Adrenal gland (tissue), 9 donors: ENCODE measurements at regions not wholly inside any gene's neighbourhood (a gene's known extent, or its start where the extent isn't known, plus 50 kb on each side); places are given as distances from the start of the nearest gene placed in this dataset.

ENCODE experiments used
- DNase-seq, 7 donors: peaks; one replicate each; pipeline ENCODE4 v3.0.0-alpha.2; 2019 to 2020
- H3K27ac ChIP-seq, 5 donors: fragments of 200-600 bp; sonication (generic) in 4 of 5; 1 replicate in 3 of 5; 2 replicates in 2 of 5; pipeline versions ENCODE4 v1.5.1 to v1.8.0; 2016 to 2020; ENCODE audit warnings: mild to moderate bottlenecking in 1 of 5
- H3K27me3 ChIP-seq: fragments of 200-600 bp; 2 replicates; pipeline ENCODE4 v1.8.0; 2021
- H3K36me3 ChIP-seq, 2 donors: fragments of 200-600 bp; replicated peaks in 1 of 2; 1 replicate in 1 of 2; 2 replicates in 1 of 2; pipeline versions ENCODE4 v1.5.1 to v1.8.0; 2018 to 2022
- H3K4me1 ChIP-seq, 2 donors: fragments of 200-600 bp; replicated peaks in 1 of 2; 1 replicate in 1 of 2; 2 replicates in 1 of 2; pipeline versions ENCODE4 v1.5.1 to v1.8.0; 2018 to 2021
- H3K4me3 ChIP-seq, 4 donors: fragments of 200-600 bp; sonication (generic) in 3 of 4; one replicate each; pipeline ENCODE4 v1.5.1; 2016 to 2018
- H3K9me3 ChIP-seq, 3 donors: fragments of 200-600 bp; sonication (generic) in 1 of 3; replicated peaks in 1 of 3; 1 replicate in 2 of 3; 2 replicates in 1 of 3; pipeline versions ENCODE4 v1.5.1 to v1.8.0; 2016 to 2021
- POLR2A ChIP-seq, 2 donors: fragments of 450-650 bp; IDR thresholded peaks; one replicate each; pipeline ENCODE4 v1.6.1; 2017; ENCODE audit warnings: antibody characterized with exemption in 2 of 2, mild to moderate bottlenecking in 2 of 2, moderate library complexity in 1 of 2
- WGBS, 4 donors: extraction: QIAGEN DNeasy Blood & Tissue Kit in 2 of 4; methylation state at CpG; one replicate each; pipeline versions ENCODE4 v1.1.5 to v1.1.7; 2013 to 2017; 5-methylcytosine and 5-hydroxymethylcytosine counted together
- intact Hi-C, 2 donors: fragments of 100-400 bp; cut with DNase I; formaldehyde crosslinking; loops; one replicate each; pipeline versions ENCODE4 v1.14.1 to v1.15.0; 2022 to 2023
- TF ChIP-seq, protein P1 (sequence below), 6 experiments: fragments of 450-650 bp in 4 of 6; fragments of 200-600 bp in 2 of 6; sonication (generic) in 1 of 6; IDR thresholded peaks; 1 replicate in 5 of 6; 2 replicates in 1 of 6; pipeline versions ENCODE4 v1.5.1 to v1.8.0; 2016 to 2021; ENCODE audit warnings: antibody characterized with exemption in 6 of 6, mild to moderate bottlenecking in 2 of 6, moderate library complexity in 1 of 6
- donor health status: healthy with polysubstance abuse.
- donor health status: Bipolar disorder and iron deficiency.
- donor health status: DM: yes; HTN: yes; CAD: no.
- donor health status: DM: no; HTN: no; CAD: no.
- donor health status: DM: no; HTN: no; CAD: no.

DNA sequence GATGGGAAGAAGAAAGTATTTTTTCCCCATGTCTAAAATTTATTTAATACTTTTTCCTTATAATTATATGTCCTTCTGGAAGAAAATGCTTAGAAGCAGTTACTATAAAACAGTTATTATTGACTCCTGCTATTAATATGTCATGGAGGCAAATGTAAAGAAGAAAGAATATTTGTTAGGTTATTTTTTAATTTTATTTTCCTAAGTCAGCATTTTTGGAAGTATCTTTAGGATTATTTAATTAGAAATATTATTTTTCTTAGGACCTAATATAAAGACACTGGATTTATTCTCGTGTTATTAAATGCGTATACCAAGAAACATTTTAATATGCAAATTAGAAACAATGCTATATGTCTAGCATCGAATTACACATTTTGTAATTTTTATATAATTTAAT lies 687.7 kb downstream of the TRAM1L1 start:
- 70 to 91% (median 86%) methylated on average over 3 of the region's 3 CpGs for WGBS, 4 donors
- TF ChIP-seq POLR2A (IDR thresholded peaks at IDR 0.05): no peak
- TF ChIP-seq, protein P1, sequence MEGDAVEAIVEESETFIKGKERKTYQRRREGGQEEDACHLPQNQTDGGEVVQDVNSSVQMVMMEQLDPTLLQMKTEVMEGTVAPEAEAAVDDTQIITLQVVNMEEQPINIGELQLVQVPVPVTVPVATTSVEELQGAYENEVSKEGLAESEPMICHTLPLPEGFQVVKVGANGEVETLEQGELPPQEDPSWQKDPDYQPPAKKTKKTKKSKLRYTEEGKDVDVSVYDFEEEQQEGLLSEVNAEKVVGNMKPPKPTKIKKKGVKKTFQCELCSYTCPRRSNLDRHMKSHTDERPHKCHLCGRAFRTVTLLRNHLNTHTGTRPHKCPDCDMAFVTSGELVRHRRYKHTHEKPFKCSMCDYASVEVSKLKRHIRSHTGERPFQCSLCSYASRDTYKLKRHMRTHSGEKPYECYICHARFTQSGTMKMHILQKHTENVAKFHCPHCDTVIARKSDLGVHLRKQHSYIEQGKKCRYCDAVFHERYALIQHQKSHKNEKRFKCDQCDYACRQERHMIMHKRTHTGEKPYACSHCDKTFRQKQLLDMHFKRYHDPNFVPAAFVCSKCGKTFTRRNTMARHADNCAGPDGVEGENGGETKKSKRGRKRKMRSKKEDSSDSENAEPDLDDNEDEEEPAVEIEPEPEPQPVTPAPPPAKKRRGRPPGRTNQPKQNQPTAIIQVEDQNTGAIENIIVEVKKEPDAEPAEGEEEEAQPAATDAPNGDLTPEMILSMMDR (IDR thresholded peaks at IDR 0.05): no peak
- H3K4me3 ChIP-seq: no peak overlapping the region

DNA sequence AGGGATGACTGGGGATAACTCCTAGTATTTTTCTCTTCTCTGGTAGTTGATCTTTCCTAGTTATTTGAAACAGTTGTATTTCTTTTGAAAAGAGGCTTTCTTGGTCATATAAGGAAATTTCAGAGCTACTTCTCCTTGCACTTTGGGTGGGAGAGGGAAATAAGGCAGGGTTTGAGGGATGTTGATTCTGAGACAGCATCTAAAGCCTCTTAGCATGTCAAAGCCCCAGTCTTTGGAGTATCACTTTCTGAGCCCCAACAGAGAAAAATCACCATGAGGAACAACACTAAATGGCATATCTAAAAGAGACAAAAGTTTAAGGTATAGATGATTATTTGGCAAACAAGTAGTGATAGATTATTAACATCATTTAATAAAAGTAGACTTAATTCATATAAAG lies 688.1 kb downstream of the TRAM1L1 start:
- H3K9me3 ChIP-seq: no peaks in the 10 kb centered on the region
- TF ChIP-seq POLR2A (IDR thresholded peaks at IDR 0.05): no peak
- TF ChIP-seq, protein P1 (IDR thresholded peaks at IDR 0.05): no peak
- DNase-seq: no peak
- H3K4me1 ChIP-seq: no peaks in the 10 kb centered on the region
- intact Hi-C loops: no loop called here
- H3K27ac ChIP-seq: no peak overlapping the region
- no peaks in the 10 kb centered on the region for H3K36me3 ChIP-seq
- H3K27me3 ChIP-seq: no peaks in the 10 kb centered on the region
- no peak overlapping the region for H3K4me3 ChIP-seq

More for the DNA sequence above, 687.7 kb downstream of the TRAM1L1 start:
- H3K9me3 ChIP-seq: no peaks in the 10 kb centered on the region
- intact Hi-C loops: no loop called here
- no peaks in the 10 kb centered on the region for H3K4me1 ChIP-seq
- H3K27me3 ChIP-seq: no peaks in the 10 kb centered on the region
- no peaks in the 10 kb centered on the region for H3K36me3 ChIP-seq
- no peak overlapping the region for H3K27ac ChIP-seq
- DNase-seq: no peak

DNA sequence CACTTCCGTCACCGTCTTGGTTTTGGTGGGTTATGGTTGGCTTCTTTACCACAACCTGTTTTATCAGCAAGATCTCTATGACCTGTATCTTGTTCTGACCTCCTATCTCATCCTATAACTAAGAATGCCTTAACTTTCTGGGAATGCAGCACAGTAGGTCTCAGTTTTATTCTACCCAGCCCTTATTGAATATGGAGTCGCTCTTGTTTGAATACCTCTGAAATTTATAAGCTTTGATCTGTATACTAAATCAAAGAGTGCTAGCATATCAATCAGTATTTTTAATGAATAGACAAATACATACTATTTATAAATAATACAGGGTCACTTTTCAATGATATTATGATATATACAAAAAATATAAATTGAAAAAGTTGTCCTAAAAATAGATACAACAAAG lies 690.0 kb downstream of the TRAM1L1 start:
- H3K36me3 ChIP-seq: no peaks in the 10 kb centered on the region
- intact Hi-C loops: no loop called here
- 84 to 100% (median 91%) methylated on average over 3 of the region's 3 CpGs for WGBS, 4 donors
- no peak for TF ChIP-seq POLR2A (IDR thresholded peaks at IDR 0.05)
- TF ChIP-seq, protein P1 (IDR thresholded peaks at IDR 0.05): no peak
- H3K4me3 ChIP-seq: no peak overlapping the region
- no peak overlapping the region for H3K27ac ChIP-seq
- no peaks in the 10 kb centered on the region for H3K4me1 ChIP-seq
- no peak for DNase-seq
- no peaks in the 10 kb centered on the region for H3K9me3 ChIP-seq
- H3K27me3 ChIP-seq: no peaks in the 10 kb centered on the region

DNA sequence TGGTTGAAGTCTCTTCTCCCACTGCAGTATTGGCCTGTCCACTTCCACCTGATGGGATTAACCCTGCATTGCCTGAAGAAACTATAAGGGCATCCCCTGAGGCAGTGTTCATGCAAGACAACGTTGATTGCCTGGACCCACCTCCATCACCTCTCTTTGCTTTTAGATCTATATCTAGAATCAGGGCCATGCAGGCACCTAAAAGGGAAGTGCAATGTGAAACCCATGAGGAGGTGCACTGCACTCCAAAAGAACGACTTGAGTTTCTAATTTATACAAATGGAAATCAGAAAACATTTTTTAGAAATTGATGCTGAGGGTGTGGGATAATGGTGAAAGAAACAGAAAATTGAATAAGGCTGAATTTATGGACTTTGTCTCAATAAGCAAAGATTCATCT lies 694.4 kb downstream of the TRAM1L1 start:
- H3K27me3 ChIP-seq: no peaks in the 10 kb centered on the region
- intact Hi-C loops: no loop called here
- TF ChIP-seq, protein P1 (IDR thresholded peaks at IDR 0.05): no peak
- TF ChIP-seq POLR2A (IDR thresholded peaks at IDR 0.05): no peak
- no peak overlapping the region for H3K27ac ChIP-seq
- no peaks in the 10 kb centered on the region for H3K36me3 ChIP-seq
- H3K4me1 ChIP-seq: no peaks in the 10 kb centered on the region
- no peaks in the 10 kb centered on the region for H3K9me3 ChIP-seq
- no peak overlapping the region for H3K4me3 ChIP-seq
- no peak for DNase-seq
- WGBS, 4 donors: 46 to 68% (median 60%) methylated on average over 2 of the region's 2 CpGs
